H4 (cell line): ENCODE measurements at regions not wholly inside any gene's neighbourhood (a gene's known extent, or its start where the extent isn't known, plus 50 kb on each side); places are given as distances from the start of the nearest gene placed in this dataset.
"Not testable (repeated sequence)": the region's sequence is repeated elsewhere in the genome, so short reads cannot be mapped to it uniquely, and the experiment has no call there.

Experiments used
- DNase-seq: peaks from one replicate; pipeline ENCODE4 v3.0.0-alpha.2; 2015; ENCODE audit warnings: low spot score

- DNase-seq, result no peak
Observed at GRCh38 chr9:78905986-78906755, 609.2 kb downstream of the PSAT1 start.

GRCh38 chr9:78909566-78909965, 612.6 kb downstream of the PSAT1 start:
- DNase-seq, result no peak

GRCh38 chr9:78916884-78917283, 620.0 kb downstream of the PSAT1 start:
- not testable (repeated sequence) for DNase-seq

GRCh38 chr9:78918976-78919375, 622.1 kb downstream of the PSAT1 start:
- DNase-seq, result no peak

GRCh38 chr9:78919701-78920100, 622.8 kb downstream of the PSAT1 start:
- no peak for DNase-seq

- no peak for DNase-seq
Observed at GRCh38 chr9:78921341-78921740, 624.4 kb downstream of the PSAT1 start.

GRCh38 chr9:78923966-78924659, 627.2 kb downstream of the PSAT1 start:
- no peak for DNase-seq

GRCh38 chr9:78927099-78927940, 630.4 kb downstream of the PSAT1 start:
- no peak for DNase-seq

- DNase-seq, result no peak
Observed at GRCh38 chr9:78928625-78929405, 631.9 kb downstream of the PSAT1 start.

GRCh38 chr9:78930281-78930680, 633.4 kb downstream of the PSAT1 start:
- DNase-seq, result no peak

- no peak for DNase-seq
Observed at GRCh38 chr9:78932849-78933627, 636.1 kb downstream of the PSAT1 start.

GRCh38 chr9:78934880-78935279, 636.9 kb upstream of the TLE4 start:
- DNase-seq, result no peak

- no peak for DNase-seq
Observed at GRCh38 chr9:78938821-78939220, 632.9 kb upstream of the TLE4 start.

GRCh38 chr9:78939311-78940065, 632.3 kb upstream of the TLE4 start:
- no peak for DNase-seq

GRCh38 chr9:78940121-78940855, 631.5 kb upstream of the TLE4 start:
- DNase-seq, result no peak

GRCh38 chr9:78954286-78954685, 617.5 kb upstream of the TLE4 start:
- no peak for DNase-seq

GRCh38 chr9:78958892-78959291, 612.9 kb upstream of the TLE4 start:
- no peak for DNase-seq

- no peak for DNase-seq
Observed at GRCh38 chr9:78962156-78962555, 609.6 kb upstream of the TLE4 start.

- no peak for DNase-seq
Observed at GRCh38 chr9:78963911-78964310, 607.9 kb upstream of the TLE4 start.
